Aorta (tissue), 5 donors: ENCODE measurements at regions not wholly inside any gene's neighbourhood (a gene's known extent, or its start where the extent isn't known, plus 50 kb on each side); places are given as distances from the start of the nearest gene placed in this dataset.

Experiments
- ATAC-seq: fragments of 200-7000 bp; cut with Tn5 transposase; one replicate; pipeline ENCODE4 v1.9.1; 2022; ENCODE audit warnings: moderate library complexity; ENCODE audit not compliant: low FRiP score
- DNase-seq, 2 donors: peaks; one replicate each; pipeline ENCODE4 v3.0.0-alpha.2; 2020
- H3K27ac ChIP-seq, 2 donors: one replicate each; pipeline ENCODE4 v1.5.1; 2013; ENCODE audit warnings: low read length in 2 of 2, mild to moderate bottlenecking in 2 of 2, moderate library complexity in 2 of 2, control low read depth in 1 of 2, inconsistent platforms in 1 of 2, low read depth in 1 of 2
- H3K27me3 ChIP-seq, 2 donors: one replicate each; pipeline ENCODE4 v1.6.1; 2013; ENCODE audit warnings: control low read depth in 1 of 2, low read length in 1 of 2, mild to moderate bottlenecking in 1 of 2, moderate library complexity in 1 of 2; ENCODE audit not compliant: insufficient read depth in 2 of 2, control insufficient read depth in 1 of 2
- H3K36me3 ChIP-seq, 2 donors: one replicate each; pipeline ENCODE4 v1.6.1; 2013; ENCODE audit warnings: control low read depth in 1 of 2, low read length in 1 of 2, mild to moderate bottlenecking in 1 of 2; ENCODE audit not compliant: insufficient read depth in 2 of 2, control insufficient read depth in 1 of 2
- H3K4me1 ChIP-seq, 2 donors: one replicate each; pipeline ENCODE4 v1.6.1; 2013; ENCODE audit warnings: low read length in 2 of 2, control low read depth in 1 of 2, mild to moderate bottlenecking in 1 of 2, moderate library complexity in 1 of 2; ENCODE audit not compliant: insufficient read depth in 2 of 2, control insufficient read depth in 1 of 2
- H3K4me3 ChIP-seq, 2 donors: one replicate each; pipeline ENCODE4 v1.5.1; 2013; ENCODE audit warnings: low read length in 2 of 2, control low read depth in 1 of 2, mild to moderate bottlenecking in 1 of 2
- H3K9me3 ChIP-seq: one replicate; pipeline ENCODE4 v1.6.1; 2013; ENCODE audit warnings: mild to moderate bottlenecking, low read length; ENCODE audit not compliant: control insufficient read depth
- WGBS, 2 donors: extraction: QIAGEN DNeasy Blood & Tissue Kit; methylation state at CpG; one replicate each; pipeline ENCODE4 v1.1.7; 2013; 5-methylcytosine and 5-hydroxymethylcytosine counted together
- intact Hi-C, 2 donors: fragments of 100-400 bp; cut with DNase I; formaldehyde crosslinking; loops; one replicate each; pipeline versions ENCODE4 v1.14.2 to v1.15.0; 2022
- donor health status: healthy with polysubstance abuse.
- donor health status: Bipolar disorder and iron deficiency.
- donor health status: DM: no; HTN: no; CAD: no.
- donor health status: DM: no; HTN: no; CAD: no.
- donor health status: DM: yes; HTN: yes; CAD: no.

DNA sequence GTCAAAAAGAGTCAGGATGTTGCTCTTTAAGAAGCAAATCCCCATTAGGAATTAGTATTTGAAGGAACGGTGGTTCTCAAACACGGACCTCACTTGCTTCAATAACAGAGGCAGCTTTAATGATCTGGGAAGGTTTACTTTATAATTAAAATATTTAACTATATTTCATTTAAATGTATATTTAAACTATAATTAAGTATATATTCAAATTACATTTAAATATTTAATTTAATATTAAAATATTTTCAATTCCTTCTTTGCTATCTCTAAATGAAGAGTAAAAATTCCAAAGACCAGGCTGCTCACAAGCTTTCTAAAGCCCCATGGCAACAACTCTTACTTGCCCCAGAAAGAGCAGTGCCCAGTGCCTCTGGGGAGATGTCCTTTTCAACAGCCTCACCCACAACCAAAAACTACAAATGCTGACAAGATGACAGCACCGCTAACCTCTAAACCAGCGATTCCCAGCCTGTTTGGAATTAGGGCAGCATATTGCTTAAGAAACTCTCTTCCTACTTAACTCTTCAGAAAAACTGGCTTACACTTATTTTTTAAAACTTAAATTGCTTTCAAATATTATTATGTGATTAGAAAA lies 62.9 kb upstream of the POU3F3 start:
- H3K27me3 ChIP-seq, result no peaks in the 10 kb centered on the region
- WGBS, 2 donors, result 14 to 21% methylated on average over 4 of the region's 4 CpGs
- ATAC-seq (no peak), DNase-seq (no peak)
- no peak overlapping the region for H3K4me3 ChIP-seq
- no peaks in the 10 kb centered on the region for H3K36me3 ChIP-seq
- H3K27ac ChIP-seq, result no peak overlapping the region
- intact Hi-C loops, result no loop called here
- no peaks in the 10 kb centered on the region for H3K4me1 ChIP-seq
- no peaks in the 10 kb centered on the region for H3K9me3 ChIP-seq

DNA sequence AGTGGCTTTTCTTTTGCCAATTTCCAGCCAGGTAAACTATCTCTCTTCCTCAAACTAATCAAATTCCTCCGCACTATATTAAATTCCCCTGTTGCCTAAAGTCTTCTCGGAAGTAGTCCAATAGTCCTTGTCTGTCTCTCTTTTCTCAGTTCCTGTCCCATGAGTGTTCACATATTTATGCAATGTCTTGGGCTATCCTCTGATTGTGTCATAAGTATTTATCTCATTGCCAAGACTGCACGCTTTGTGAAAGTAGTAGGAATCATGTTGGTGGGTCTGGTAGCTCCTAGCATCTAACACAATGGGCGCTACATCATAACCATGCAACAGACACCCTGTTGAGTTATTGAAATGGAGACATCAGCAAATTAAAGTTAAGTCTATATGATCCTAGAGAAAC lies 59.9 kb upstream of the POU3F3 start:
- no peaks in the 10 kb centered on the region for H3K27me3 ChIP-seq
- no peak overlapping the region for H3K4me3 ChIP-seq
- no peaks in the 10 kb centered on the region for H3K4me1 ChIP-seq
- ATAC-seq, result no peak
- no peak for DNase-seq
- no peaks in the 10 kb centered on the region for H3K9me3 ChIP-seq
- H3K36me3 ChIP-seq, result no peaks in the 10 kb centered on the region
- WGBS, 2 donors, result 80 to 83% methylated on average over 4 of the region's 4 CpGs
- intact Hi-C loops, result no loop called here
- no peak overlapping the region for H3K27ac ChIP-seq

DNA sequence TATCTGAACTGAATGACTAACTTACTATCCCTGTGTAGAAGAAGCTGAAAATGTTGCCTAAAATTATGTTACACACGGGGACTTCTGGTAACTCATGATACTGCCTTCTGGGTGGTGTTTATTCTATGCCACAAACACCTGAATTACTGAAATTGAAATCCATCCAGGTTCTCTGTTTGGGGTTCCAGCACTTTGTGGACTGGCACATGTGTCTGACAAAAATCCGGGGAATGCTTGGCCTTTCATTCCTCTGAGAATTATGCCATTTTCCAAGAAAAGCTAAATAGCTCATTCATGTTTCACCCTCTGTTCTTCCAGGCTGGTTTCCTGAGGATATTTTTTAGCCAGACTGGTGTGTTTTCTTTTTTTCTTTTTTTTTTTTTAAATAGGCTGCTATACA lies 59.5 kb upstream of the POU3F3 start:
- Histone ChIP-seq H3K4me3 (no peak overlapping the region), H3K36me3 (no peaks in the 10 kb centered on the region), H3K4me1 (no peaks in the 10 kb centered on the region), H3K27ac (no peak overlapping the region), H3K27me3 (no peaks in the 10 kb centered on the region), H3K9me3 (no peaks in the 10 kb centered on the region)
- WGBS, 2 donors, result 7% methylated on average over 2 of the region's 2 CpGs
- intact Hi-C loops, result no loop called here
- ATAC-seq (no peak), DNase-seq (no peak)
